Lung (tissue), 11 donors: ENCODE measurements at regions not wholly inside any gene's neighbourhood (a gene's known extent, or its start where the extent isn't known, plus 50 kb on each side); places are given as distances from the start of the nearest gene placed in this dataset.

Experiments used
- ATAC-seq: fragments of 200-7000 bp; cut with Tn5 transposase; one replicate; pipeline ENCODE4 v1.9.1; 2020; ENCODE audit warnings: moderate number of reproducible peaks; ENCODE audit not compliant: insufficient read depth, low FRiP score
- DNase-seq, 3 donors: peaks; one replicate each; pipeline ENCODE4 v3.0.0-alpha.2; 2013 to 2017
- H3K27ac ChIP-seq, 2 donors: one replicate each; pipeline ENCODE4 v1.5.1; 2013; ENCODE audit warnings: mild to moderate bottlenecking in 2 of 2, moderate library complexity in 2 of 2, control low read depth in 1 of 2, inconsistent platforms in 1 of 2, low read depth in 1 of 2, low read length in 1 of 2
- H3K27me3 ChIP-seq, 3 donors: one replicate each; pipeline ENCODE4 v1.5.1; 2013; ENCODE audit warnings: low read length in 2 of 3; ENCODE audit not compliant: control insufficient read depth in 3 of 3, insufficient read depth in 3 of 3
- H3K36me3 ChIP-seq, 4 donors: one replicate each; pipeline ENCODE4 v1.5.1; 2013; ENCODE audit warnings: low read length in 4 of 4, mild to moderate bottlenecking in 1 of 4, moderate library complexity in 1 of 4; ENCODE audit not compliant: control insufficient read depth in 4 of 4, insufficient read depth in 4 of 4
- H3K4me1 ChIP-seq, 5 donors: one replicate each; pipeline ENCODE4 v1.5.1; 2013; ENCODE audit warnings: low read length in 5 of 5, mild to moderate bottlenecking in 2 of 5, moderate library complexity in 1 of 5; ENCODE audit not compliant: control insufficient read depth in 5 of 5, insufficient read depth in 5 of 5
- H3K4me3 ChIP-seq: one replicate; pipeline ENCODE4 v1.5.1; 2013; ENCODE audit warnings: mild to moderate bottlenecking, control low read depth, moderate library complexity
- H3K9ac ChIP-seq, 2 donors: one replicate each; pipeline ENCODE4 v1.5.1; 2013; ENCODE audit warnings: low read length in 2 of 2, control low read depth in 1 of 2; ENCODE audit not compliant: insufficient read depth in 1 of 2
- H3K9me3 ChIP-seq, 4 donors: one replicate each; pipeline ENCODE4 v1.5.1; 2013; ENCODE audit warnings: low read length in 3 of 4, mild to moderate bottlenecking in 1 of 4, moderate library complexity in 1 of 4; ENCODE audit not compliant: control insufficient read depth in 4 of 4, insufficient read depth in 3 of 4
- WGBS, 2 donors: extraction: QIAGEN DNeasy Blood & Tissue Kit; methylation state at CpG; one replicate each; pipeline ENCODE4 v1.1.7; 2013; 5-methylcytosine and 5-hydroxymethylcytosine counted together
- TF ChIP-seq, protein P1 (sequence below): IDR thresholded peaks from 2 replicates; pipeline ENCODE4 v1.5.1; 2012; ENCODE audit warnings: mild to moderate bottlenecking; ENCODE audit errors: control extremely low read depth, extremely low read depth
- donor health status: control.
- donor health status: control.
- donor health status: Bipolar disorder and iron deficiency.
- donor health status: healthy.
- donor health status: DM: yes; HTN: yes; CAD: no.

DNA sequence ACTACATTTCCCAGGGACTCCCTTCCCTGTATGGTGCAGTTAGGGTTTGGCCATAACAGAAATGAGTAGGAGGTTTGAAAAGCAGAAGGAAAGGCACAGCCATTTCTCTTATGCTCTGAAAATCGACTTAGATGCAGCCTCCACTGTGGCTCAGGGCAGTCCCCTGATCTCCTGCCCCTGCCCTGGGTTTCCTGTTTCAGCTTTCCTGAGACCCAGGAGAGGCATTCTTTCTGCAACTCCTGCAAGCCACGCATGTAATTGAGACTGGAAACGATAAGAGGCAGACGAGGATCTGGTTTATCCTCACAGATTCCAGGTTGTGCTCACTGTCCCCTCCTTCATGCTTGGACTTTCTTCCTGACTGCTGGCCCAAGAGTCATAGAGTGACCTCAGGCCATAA lies 461.2 kb upstream of the VSTM2A start:
- TF ChIP-seq, protein P1, sequence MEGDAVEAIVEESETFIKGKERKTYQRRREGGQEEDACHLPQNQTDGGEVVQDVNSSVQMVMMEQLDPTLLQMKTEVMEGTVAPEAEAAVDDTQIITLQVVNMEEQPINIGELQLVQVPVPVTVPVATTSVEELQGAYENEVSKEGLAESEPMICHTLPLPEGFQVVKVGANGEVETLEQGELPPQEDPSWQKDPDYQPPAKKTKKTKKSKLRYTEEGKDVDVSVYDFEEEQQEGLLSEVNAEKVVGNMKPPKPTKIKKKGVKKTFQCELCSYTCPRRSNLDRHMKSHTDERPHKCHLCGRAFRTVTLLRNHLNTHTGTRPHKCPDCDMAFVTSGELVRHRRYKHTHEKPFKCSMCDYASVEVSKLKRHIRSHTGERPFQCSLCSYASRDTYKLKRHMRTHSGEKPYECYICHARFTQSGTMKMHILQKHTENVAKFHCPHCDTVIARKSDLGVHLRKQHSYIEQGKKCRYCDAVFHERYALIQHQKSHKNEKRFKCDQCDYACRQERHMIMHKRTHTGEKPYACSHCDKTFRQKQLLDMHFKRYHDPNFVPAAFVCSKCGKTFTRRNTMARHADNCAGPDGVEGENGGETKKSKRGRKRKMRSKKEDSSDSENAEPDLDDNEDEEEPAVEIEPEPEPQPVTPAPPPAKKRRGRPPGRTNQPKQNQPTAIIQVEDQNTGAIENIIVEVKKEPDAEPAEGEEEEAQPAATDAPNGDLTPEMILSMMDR: no peak

DNA sequence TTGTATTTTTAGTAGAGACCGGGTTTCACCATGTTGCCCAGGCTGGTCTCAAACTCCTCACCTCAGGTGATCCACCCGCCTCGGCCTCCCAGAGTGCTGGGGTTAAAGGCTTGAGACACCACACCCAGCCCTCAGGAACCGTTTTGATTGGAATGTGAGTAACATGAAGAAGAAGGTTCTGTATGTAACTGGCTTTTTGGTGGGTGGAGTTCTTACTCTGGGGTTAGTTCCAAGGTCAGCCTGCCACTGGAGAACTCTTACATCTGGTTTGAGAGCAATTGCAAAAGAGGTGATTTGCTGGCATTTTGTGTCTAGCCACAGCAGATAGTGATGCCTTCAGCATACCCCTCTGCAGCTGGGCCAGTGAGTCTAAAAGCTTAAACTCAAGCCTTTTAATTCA lies 457.8 kb upstream of the VSTM2A start:
- H3K4me1 ChIP-seq: no peaks in the 10 kb centered on the region
- no peak overlapping the region for H3K4me3 ChIP-seq
- H3K9me3 ChIP-seq: peaks cover 0 to 3% (median 0%) of the 10 kb centered on the region in 4 donors
- H3K36me3 ChIP-seq: no peaks in the 10 kb centered on the region
- TF ChIP-seq, protein P1: no peak
- ATAC-seq (no peak), DNase-seq (no peak)
- WGBS, 2 donors: 82 to 86% methylated on average over 4 of the region's 4 CpGs
- H3K27ac ChIP-seq: no peak overlapping the region
- H3K27me3 ChIP-seq: no peaks in the 10 kb centered on the region
- no peak overlapping the region for H3K9ac ChIP-seq

More for the DNA sequence above, 461.2 kb upstream of the VSTM2A start:
- ATAC-seq (no peak), DNase-seq (no peak)
- Histone ChIP-seq H3K27ac (no peak overlapping the region), H3K9me3 (peaks cover 0 to 3% (median 0%) of the 10 kb centered on the region in 4 donors), H3K4me3 (no peak overlapping the region), H3K36me3 (no peaks in the 10 kb centered on the region), H3K27me3 (no peaks in the 10 kb centered on the region), H3K9ac (no peak overlapping the region), H3K4me1 (no peaks in the 10 kb centered on the region)
- 42 to 53% methylated on average over 4 of the region's 4 CpGs for WGBS, 2 donors

DNA sequence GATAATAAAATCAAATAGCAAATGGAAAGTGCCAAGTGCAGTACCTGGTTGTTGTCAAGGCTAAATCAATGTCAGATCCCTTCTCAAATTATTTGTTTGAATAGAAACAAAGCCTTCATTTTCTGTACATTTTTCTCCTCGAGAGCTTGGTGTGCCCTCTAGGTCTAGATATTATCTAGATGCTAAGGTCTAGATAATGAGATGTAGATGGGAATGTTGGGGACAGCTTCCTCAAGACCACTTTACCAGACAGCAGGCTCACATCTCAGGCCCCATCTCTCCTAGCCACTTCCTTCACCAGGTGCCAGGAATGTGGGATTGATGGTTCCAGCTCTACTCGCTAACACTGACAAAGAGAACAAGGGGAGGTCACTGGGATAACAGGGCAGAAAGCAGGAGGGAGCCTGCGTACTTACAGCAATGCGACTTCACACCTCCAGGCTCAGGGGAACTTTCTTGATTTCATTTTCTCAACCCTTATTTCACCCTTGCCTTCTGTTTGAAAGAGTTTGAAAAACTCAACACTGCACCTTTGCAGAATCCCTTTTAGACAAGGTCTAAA lies 451.4 kb upstream of the VSTM2A start:
- Histone ChIP-seq H3K9ac (no peak overlapping the region), H3K4me1 (no peaks in the 10 kb centered on the region), H3K4me3 (no peak overlapping the region), H3K27me3 (no peaks in the 10 kb centered on the region), H3K36me3 (no peaks in the 10 kb centered on the region), H3K9me3 (no peaks in the 10 kb centered on the region), H3K27ac (no peak overlapping the region)
- DNase-seq (no peak), ATAC-seq (no peak)
- TF ChIP-seq, protein P1: no peak
- 68 to 70% methylated on average over 4 of the region's 4 CpGs for WGBS, 2 donors

DNA sequence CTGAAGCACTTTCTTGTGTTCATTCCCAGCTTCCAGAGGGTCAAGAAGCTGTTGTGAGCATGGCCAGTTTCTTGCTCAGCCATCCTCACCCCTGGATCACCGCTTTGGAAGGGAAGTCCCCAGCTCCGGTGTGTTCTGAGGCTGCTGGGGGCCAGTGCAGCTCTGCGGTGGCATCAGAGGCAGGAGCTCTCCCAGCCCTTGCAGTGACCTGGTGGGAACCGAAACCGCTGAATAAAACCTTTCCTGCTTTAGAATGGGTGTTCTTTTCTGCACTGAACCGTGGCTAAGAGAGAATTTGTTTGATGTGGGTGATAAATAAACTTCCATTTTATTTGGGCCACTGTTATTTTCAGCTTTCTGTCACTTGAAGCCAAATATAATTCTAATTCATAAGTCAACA lies 450.9 kb upstream of the VSTM2A start:
- Histone ChIP-seq H3K9ac (no peak overlapping the region), H3K27me3 (no peaks in the 10 kb centered on the region), H3K4me3 (no peak overlapping the region), H3K36me3 (no peaks in the 10 kb centered on the region), H3K27ac (no peak overlapping the region), H3K4me1 (no peaks in the 10 kb centered on the region), H3K9me3 (peaks cover 0 to 2% (median 0%) of the 10 kb centered on the region in 4 donors)
- ATAC-seq (no peak), DNase-seq (no peak)
- TF ChIP-seq, protein P1: no peak
- 78 to 84% methylated on average over 6 of the region's 6 CpGs for WGBS, 2 donors
